Loucy (cell line): ENCODE measurements at regions not wholly inside any gene's neighbourhood (a gene's known extent, or its start where the extent isn't known, plus 50 kb on each side); places are given as distances from the start of the nearest gene placed in this dataset.

Experiments
- CTCF ChIP-seq: fragments of 200-600 bp; sonication (generic); conservative IDR thresholded peaks from 2 replicates; pipeline ENCODE4 v1.5.1; 2014; ENCODE audit warnings: mild to moderate bottlenecking, antibody characterized with exemption, low read length
- EZH2phosphoT487 ChIP-seq: fragments of 200-600 bp; IDR thresholded peaks from 2 replicates; pipeline ENCODE4 v1.6.1; 2018; ENCODE audit warnings: antibody characterized with exemption, mild to moderate bottlenecking, moderate library complexity, borderline replicate concordance

- TF ChIP-seq CTCF (no peak), EZH2phosphoT487 (no peak)
Measured at GRCh38 chr1:212214325-212214724, 70.9 kb upstream of the PPP2R5A start.
